ENCODE measurements at regions not wholly inside any gene's neighbourhood (a gene's known extent, or its start where the extent isn't known, plus 50 kb on each side); places are given as distances from the start of the nearest gene placed in this dataset.

DNA sequence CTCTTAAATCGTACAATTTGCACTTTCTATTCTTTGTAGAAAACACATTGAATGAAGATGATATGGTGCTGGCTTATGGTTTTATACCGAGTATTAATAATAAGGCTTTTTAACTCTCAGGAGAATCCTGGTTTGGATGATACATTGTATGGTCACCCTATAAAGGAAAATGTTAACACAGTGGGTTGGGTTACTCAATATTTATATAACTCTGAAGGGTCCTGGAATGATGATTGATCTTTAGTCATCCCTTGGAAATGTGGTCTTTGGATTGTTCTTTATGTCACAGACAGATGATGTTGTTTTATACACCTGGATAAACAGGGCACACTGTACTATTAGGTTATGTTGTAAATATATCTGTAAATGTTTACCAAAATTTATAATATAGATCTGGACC lies 496.2 kb upstream of the NDST4 start:
- TF ChIP-seq POLR2A (IDR thresholded peaks at IDR 0.05) (no peak), EP300 (IDR thresholded peaks at IDR 0.05) (no peak)
